Keratinocyte (primary cell): ENCODE measurements at regions not wholly inside any gene's neighbourhood (a gene's known extent, or its start where the extent isn't known, plus 50 kb on each side); places are given as distances from the start of the nearest gene placed in this dataset.

Experiments used
- DNase-seq: peaks from one replicate; pipeline ENCODE4 v3.0.0-alpha.2; 2011; ENCODE audit warnings: low read depth, missing footprints, low spot score
- FAIRE-seq: peaks from 2 replicates; lab custom pipeline; 2011; peaks lifted over from hg19 to GRCh38; lab: Jason Lieb, UNC
- H2AFZ ChIP-seq: 2 replicates; pipeline ENCODE4 v1.6.0; 2012; ENCODE audit warnings: low read length, control low read depth, inconsistent platforms; ENCODE audit not compliant: control insufficient read depth
- H3K27ac ChIP-seq: 2 replicates; pipeline ENCODE4 v1.5.1; 2011; ENCODE audit warnings: low read length; ENCODE audit not compliant: control insufficient read depth, insufficient read depth
- H3K27me3 ChIP-seq: 3 replicates; pipeline ENCODE4 v1.6.0; 2011; ENCODE audit warnings: low read length; ENCODE audit not compliant: control insufficient read depth, insufficient read depth; ENCODE audit errors: extremely low read depth
- H3K36me3 ChIP-seq, 2 experiments: 2 replicates in 1 of 2; 3 replicates in 1 of 2; pipeline ENCODE4 v1.5.1; 2011; ENCODE audit warnings: low read length in 2 of 2, mild to moderate bottlenecking in 1 of 2; ENCODE audit not compliant: control insufficient read depth in 2 of 2, insufficient read depth in 2 of 2; ENCODE audit errors: extremely low read depth in 1 of 2
- H3K4me1 ChIP-seq: 3 replicates; pipeline ENCODE4 v1.5.1; 2011; ENCODE audit warnings: low read length; ENCODE audit not compliant: control insufficient read depth, insufficient read depth; ENCODE audit errors: extremely low read depth
- H3K4me2 ChIP-seq: 3 replicates; pipeline ENCODE4 v1.6.0; 2011; ENCODE audit warnings: low read depth, low read length; ENCODE audit not compliant: control insufficient read depth, insufficient read depth; ENCODE audit errors: extremely low read depth
- H3K4me3 ChIP-seq, 3 experiments: fragments of 200-600 bp in 1 of 3; sonication (generic) in 1 of 3; 2 replicates in 2 of 3; 3 replicates in 1 of 3; pipeline ENCODE4 v1.5.1; 2011 to 2016; ENCODE audit warnings: low read length in 3 of 3, mild to moderate bottlenecking in 3 of 3, control low read depth in 2 of 3, inconsistent platforms in 1 of 3, low read depth in 1 of 3, mixed read lengths in 1 of 3, mixed run types in 1 of 3, moderate library complexity in 1 of 3; ENCODE audit not compliant: control insufficient read depth in 2 of 3, insufficient read depth in 2 of 3; ENCODE audit errors: extremely low read depth in 1 of 3
- H3K79me2 ChIP-seq: 2 replicates; pipeline ENCODE4 v1.6.0; 2012; ENCODE audit warnings: low read length; ENCODE audit not compliant: control insufficient read depth, insufficient read depth
- H3K9ac ChIP-seq: 3 replicates; pipeline ENCODE4 v1.6.0; 2011; ENCODE audit warnings: low read length; ENCODE audit not compliant: control insufficient read depth, insufficient read depth; ENCODE audit errors: extremely low read depth
- H3K9me1 ChIP-seq: 3 replicates; pipeline ENCODE4 v1.6.0; 2011; ENCODE audit warnings: low read length; ENCODE audit not compliant: control insufficient read depth, insufficient read depth; ENCODE audit errors: extremely low read depth
- H3K9me3 ChIP-seq: 2 replicates; pipeline ENCODE4 v1.5.1; 2012; ENCODE audit warnings: low read depth, low read length; ENCODE audit not compliant: control insufficient read depth
- H4K20me1 ChIP-seq: 3 replicates; pipeline ENCODE4 v1.6.0; 2011; ENCODE audit warnings: low read length; ENCODE audit not compliant: control insufficient read depth, insufficient read depth; ENCODE audit errors: extremely low read depth
- EZH2 ChIP-seq: IDR thresholded peaks from one replicate; pipeline ENCODE4 v1.6.1; 2012; ENCODE audit warnings: inconsistent platforms, mild to moderate bottlenecking, low read length, moderate library complexity
- dilution Hi-C: fragments of 300-500 bp; cut with MboI; formaldehyde crosslinking; loops from one replicate; pipeline ENCODE4 v1.7.0; 2020; ENCODE audit warnings: low sequenced_read_pairs; ENCODE audit not compliant: extremely low pct_ligation_motif_present
- TF ChIP-seq, protein P1 (sequence below), 3 experiments: IDR thresholded peaks in 1 of 3; conservative IDR thresholded peaks in 1 of 3; optimal IDR thresholded peaks in 1 of 3; 2 replicates in 2 of 3; 3 replicates in 1 of 3; pipeline versions ENCODE3 to v1.5.1; 2011; ENCODE audit warnings: low read length in 3 of 3, mild to moderate bottlenecking in 3 of 3, moderate library complexity in 2 of 3, control low read depth in 1 of 3, inconsistent platforms in 1 of 3; ENCODE audit not compliant: insufficient read depth in 2 of 3; ENCODE audit errors: extremely low read depth in 1 of 3

DNA sequence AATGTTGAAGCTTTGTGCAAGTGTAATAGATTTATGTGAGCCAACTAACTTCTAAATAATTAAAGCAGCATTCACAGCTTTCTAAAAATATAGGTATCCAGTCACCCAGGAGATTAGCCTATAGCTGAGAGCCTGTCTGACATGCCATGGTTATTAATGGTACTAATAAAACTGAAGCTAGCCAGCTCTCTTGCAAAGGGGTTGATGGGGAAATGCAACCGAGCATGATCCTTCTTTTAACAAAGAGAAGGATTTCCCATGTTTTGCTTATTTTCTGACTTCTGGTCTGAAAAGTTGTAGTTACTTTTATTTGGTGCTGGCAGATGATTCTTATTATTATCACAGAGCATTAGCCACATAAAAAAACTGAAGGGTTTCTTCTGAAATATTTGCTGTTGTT lies 488.7 kb upstream of the CYLC2 start:
- Histone ChIP-seq H2AFZ (no peak overlapping the region), H3K9ac (no peak overlapping the region), H3K9me1 (no peaks in the 10 kb centered on the region), H4K20me1 (no peaks in the 10 kb centered on the region), H3K9me3 (no peaks in the 10 kb centered on the region), H3K4me2 (no peak overlapping the region), H3K4me3 (no peak overlapping the region), H3K36me3 (no peaks in the 10 kb centered on the region), H3K27ac (no peak overlapping the region), H3K79me2 (no peaks in the 10 kb centered on the region), H3K27me3 (no peaks in the 10 kb centered on the region), H3K4me1 (no peaks in the 10 kb centered on the region)
- DNase-seq, result no peak
- no peak for FAIRE-seq
- no peak for TF ChIP-seq EZH2
- TF ChIP-seq, protein P1, sequence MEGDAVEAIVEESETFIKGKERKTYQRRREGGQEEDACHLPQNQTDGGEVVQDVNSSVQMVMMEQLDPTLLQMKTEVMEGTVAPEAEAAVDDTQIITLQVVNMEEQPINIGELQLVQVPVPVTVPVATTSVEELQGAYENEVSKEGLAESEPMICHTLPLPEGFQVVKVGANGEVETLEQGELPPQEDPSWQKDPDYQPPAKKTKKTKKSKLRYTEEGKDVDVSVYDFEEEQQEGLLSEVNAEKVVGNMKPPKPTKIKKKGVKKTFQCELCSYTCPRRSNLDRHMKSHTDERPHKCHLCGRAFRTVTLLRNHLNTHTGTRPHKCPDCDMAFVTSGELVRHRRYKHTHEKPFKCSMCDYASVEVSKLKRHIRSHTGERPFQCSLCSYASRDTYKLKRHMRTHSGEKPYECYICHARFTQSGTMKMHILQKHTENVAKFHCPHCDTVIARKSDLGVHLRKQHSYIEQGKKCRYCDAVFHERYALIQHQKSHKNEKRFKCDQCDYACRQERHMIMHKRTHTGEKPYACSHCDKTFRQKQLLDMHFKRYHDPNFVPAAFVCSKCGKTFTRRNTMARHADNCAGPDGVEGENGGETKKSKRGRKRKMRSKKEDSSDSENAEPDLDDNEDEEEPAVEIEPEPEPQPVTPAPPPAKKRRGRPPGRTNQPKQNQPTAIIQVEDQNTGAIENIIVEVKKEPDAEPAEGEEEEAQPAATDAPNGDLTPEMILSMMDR (optimal IDR thresholded peaks at IDR 0.05 in 1 of 3, IDR thresholded peaks at IDR 0.05 in 1 of 3, conservative IDR thresholded peaks at IDR 0.05 in 1 of 3; ENCODE audit: extremely low read depth in 1 of 3, insufficient read depth in 2 of 3, low read length in 3 of 3), result no peak
- dilution Hi-C loops, result no loop called here

DNA sequence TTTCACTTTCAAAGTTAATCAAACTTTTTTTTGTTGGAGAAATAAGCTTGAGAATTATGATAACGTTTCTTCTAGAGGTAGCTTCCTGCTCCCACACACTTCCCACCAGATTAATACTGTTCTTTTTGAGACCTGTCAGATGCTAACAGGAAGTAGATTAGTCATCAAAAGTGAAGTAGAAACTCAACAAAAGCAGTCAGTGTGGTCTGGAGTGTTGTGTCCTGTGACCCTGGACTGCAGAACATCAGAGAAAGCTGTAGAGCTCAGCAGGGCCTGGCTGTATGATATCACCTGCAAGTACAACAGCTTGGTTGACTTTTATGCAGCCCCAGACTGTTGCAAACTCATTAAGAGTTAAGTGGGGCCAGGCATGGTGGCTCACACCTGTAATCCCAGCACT lies 495.7 kb upstream of the CYLC2 start:
- no peak overlapping the region for H2AFZ ChIP-seq
- FAIRE-seq, result no peak
- no peaks in the 10 kb centered on the region for H3K36me3 ChIP-seq
- no peak for TF ChIP-seq EZH2
- TF ChIP-seq, protein P1 (optimal IDR thresholded peaks at IDR 0.05 in 1 of 3, IDR thresholded peaks at IDR 0.05 in 1 of 3, conservative IDR thresholded peaks at IDR 0.05 in 1 of 3; ENCODE audit: extremely low read depth in 1 of 3, insufficient read depth in 2 of 3, low read length in 3 of 3), result no peak
- no peaks in the 10 kb centered on the region for H3K27me3 ChIP-seq
- H3K4me1 ChIP-seq, result no peaks in the 10 kb centered on the region
- H3K27ac ChIP-seq, result no peak overlapping the region
- no peaks in the 10 kb centered on the region for H3K9me1 ChIP-seq
- H3K4me3 ChIP-seq, result no peak overlapping the region
- H3K4me2 ChIP-seq, result no peak overlapping the region
- no peak for DNase-seq
- H3K9ac ChIP-seq, result no peak overlapping the region
- H4K20me1 ChIP-seq, result no peaks in the 10 kb centered on the region
- dilution Hi-C loops, result no loop called here
- no peaks in the 10 kb centered on the region for H3K79me2 ChIP-seq
- no peaks in the 10 kb centered on the region for H3K9me3 ChIP-seq
